Activated naive CD4-positive, alpha-beta T cell treated with anti-CD3 and anti-CD28 coated beads, Interleukin-2, amount 50 U/mL, for 72 hours (primary cell): ENCODE measurements at regions not wholly inside any gene's neighbourhood (a gene's known extent, or its start where the extent isn't known, plus 50 kb on each side); places are given as distances from the start of the nearest gene placed in this dataset.
"Not testable (repeated sequence)": the region's sequence is repeated elsewhere in the genome, so short reads cannot be mapped to it uniquely, and the experiment has no call there.

Experiments
- ATAC-seq, 2 donors: fragments of 150-1000 bp; cut with Tn5 transposase; 2 replicates each; pipeline ENCODE4 v1.10.0; 2021; ENCODE audit warnings: mild to moderate bottlenecking in 2 of 2, moderate library complexity in 2 of 2
- DNase-seq, 2 donors: peaks; one replicate each; pipeline ENCODE4 v3.0.0; 2021 to 2022; ENCODE audit warnings: low spot score in 2 of 2
- H3K27ac Mint-ChIP-seq, 2 donors: one replicate each; pipeline ENCODE4 v1.8.0; 2022; ENCODE audit warnings: mild to moderate bottlenecking in 2 of 2, mixed read lengths in 2 of 2
- H3K36me3 Mint-ChIP-seq, 2 donors: one replicate each; pipeline ENCODE4 v1.8.0; 2022; ENCODE audit warnings: mixed read lengths in 2 of 2
- H3K9me3 Mint-ChIP-seq, 2 donors: one replicate each; pipeline ENCODE4 v1.8.0; 2022; ENCODE audit warnings: mixed read lengths in 2 of 2

DNA sequence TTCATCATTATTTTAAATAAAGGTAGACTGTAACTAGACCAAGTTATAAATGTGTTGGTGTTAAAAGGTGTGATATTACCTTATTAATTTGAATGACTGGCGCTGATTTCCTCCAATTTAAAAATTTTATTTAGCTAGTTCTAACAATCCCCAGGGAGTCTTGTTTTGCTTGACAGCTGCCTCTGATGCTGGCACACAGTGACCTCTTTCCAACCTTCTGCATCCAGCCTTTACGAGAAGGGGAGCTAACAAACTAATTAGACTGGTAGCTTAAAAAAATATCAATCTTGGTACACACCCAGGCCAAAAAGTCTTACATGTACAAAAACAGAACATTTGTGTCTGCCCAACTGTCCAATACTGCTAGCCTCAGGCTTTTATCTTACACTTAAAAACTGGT, 51.8 kb upstream of the ENPEP start:
- ATAC-seq = no peak
- H3K36me3 Mint-ChIP-seq = no peaks in the 10 kb centered on the region
- DNase-seq = no peak
- H3K9me3 Mint-ChIP-seq = peaks cover 9 to 13% of the 10 kb centered on the region in 2 donors
- H3K27ac Mint-ChIP-seq = no peak overlapping the region

DNA sequence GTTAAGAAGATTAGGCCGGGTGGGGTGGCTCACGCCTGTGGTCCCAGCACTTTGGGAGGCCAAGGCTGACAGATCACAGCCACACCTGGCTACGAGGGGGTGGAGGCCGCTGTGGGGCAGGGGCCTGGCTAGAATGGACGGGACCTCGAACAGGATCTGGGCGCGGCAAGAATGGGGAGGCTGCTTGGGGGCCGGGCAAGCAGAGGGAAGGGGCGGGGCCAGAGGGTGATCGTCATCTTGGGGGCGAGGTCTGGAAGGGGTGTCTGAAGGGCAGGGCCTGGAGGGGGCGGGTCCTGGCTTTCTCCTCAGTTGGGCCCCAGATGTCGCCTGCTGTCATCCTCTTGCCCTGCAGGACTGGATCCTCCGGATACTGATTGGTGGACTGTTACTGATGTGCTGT, 57.3 kb upstream of the ENPEP start:
- no peak for ATAC-seq

DNA sequence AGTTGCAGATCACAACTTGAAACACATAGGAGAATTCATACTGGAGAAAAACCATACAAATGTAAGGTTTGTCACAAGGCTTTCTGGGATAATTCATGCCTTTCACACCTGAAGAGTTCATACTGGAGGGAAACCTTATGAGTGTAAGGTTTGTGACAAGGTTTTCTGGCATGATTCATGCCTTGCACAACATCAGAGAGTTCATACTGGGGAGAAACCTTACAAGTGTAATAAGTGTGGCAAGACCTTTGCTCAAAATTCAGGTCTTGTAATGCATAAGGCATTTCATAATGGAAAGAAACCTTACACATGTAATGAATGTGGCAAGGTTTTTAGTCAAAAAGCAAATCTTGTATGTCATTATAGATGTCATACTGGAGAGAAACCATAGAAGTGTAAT, 58.8 kb upstream of the ENPEP start:
- peaks cover 5 to 6% of the 10 kb centered on the region in 2 donors for H3K36me3 Mint-ChIP-seq
- H3K27ac Mint-ChIP-seq = no peak overlapping the region
- ATAC-seq (no peak), DNase-seq (no peak)
- peaks cover 7 to 8% of the 10 kb centered on the region in 2 donors for H3K9me3 Mint-ChIP-seq

More for the DNA sequence above, 57.3 kb upstream of the ENPEP start:
- no peak for DNase-seq
- no peak overlapping the region for H3K27ac Mint-ChIP-seq
- H3K36me3 Mint-ChIP-seq = peaks cover 5 to 6% of the 10 kb centered on the region in 2 donors
- H3K9me3 Mint-ChIP-seq = peaks cover 15 to 16% of the 10 kb centered on the region in 2 donors

GRCh38 chr4:110415478-110415877, 60.5 kb upstream of the ENPEP start:
- H3K27ac Mint-ChIP-seq = no peak overlapping the region
- DNase-seq (no peak), ATAC-seq (no peak)
- H3K36me3 Mint-ChIP-seq = peaks cover 5 to 6% of the 10 kb centered on the region in 2 donors
- H3K9me3 Mint-ChIP-seq = peaks cover 7 to 8% of the 10 kb centered on the region in 2 donors

DNA sequence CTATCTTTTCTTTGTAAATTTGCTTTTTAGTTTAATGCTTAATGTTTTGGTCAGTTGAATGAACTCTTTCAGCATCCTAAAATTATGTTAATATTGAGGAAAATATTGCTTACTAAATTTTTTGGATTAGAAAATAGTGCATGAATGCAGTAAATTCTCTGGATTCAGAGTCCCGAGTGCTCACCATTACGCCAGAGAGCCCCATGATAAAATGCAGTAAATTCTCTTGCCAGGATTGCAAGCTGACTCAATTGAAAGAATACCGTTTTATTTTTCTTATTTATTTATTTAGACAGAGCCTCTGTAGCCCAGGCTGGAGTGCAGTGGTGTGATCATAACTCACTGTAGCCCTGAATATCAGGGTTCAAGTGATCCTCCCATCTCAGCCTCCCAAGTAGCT, 60.9 kb upstream of the ENPEP start:
- no peak overlapping the region for H3K27ac Mint-ChIP-seq

DNA sequence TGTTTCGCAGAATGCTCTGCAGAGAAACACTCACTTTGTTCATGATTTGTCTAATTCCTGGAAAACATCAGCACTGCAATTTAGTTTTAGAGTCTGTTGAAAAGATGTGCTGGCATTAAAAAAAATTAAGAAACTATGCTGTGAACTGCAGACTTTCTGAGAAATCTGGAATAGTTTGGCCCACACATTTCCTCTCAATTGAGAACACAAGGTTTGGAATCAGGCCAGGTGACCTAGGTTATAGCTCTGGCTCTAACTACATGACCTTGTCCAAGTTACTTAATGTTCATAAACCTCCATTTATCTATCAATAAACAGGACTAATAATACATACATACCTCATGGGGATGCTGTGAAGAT, 61.4 kb upstream of the ENPEP start:
- DNase-seq = no peak
- Mint-ChIP-seq H3K27ac (no peak overlapping the region), H3K36me3 (peaks cover 5 to 6% of the 10 kb centered on the region in 2 donors), H3K9me3 (peaks cover 7 to 8% of the 10 kb centered on the region in 2 donors)
- no peak for ATAC-seq

More for the DNA sequence above, 60.9 kb upstream of the ENPEP start:
- Mint-ChIP-seq H3K36me3 (peaks cover 5 to 6% of the 10 kb centered on the region in 2 donors), H3K9me3 (peaks cover 7 to 8% of the 10 kb centered on the region in 2 donors)
- no peak for ATAC-seq
- DNase-seq = no peak

DNA sequence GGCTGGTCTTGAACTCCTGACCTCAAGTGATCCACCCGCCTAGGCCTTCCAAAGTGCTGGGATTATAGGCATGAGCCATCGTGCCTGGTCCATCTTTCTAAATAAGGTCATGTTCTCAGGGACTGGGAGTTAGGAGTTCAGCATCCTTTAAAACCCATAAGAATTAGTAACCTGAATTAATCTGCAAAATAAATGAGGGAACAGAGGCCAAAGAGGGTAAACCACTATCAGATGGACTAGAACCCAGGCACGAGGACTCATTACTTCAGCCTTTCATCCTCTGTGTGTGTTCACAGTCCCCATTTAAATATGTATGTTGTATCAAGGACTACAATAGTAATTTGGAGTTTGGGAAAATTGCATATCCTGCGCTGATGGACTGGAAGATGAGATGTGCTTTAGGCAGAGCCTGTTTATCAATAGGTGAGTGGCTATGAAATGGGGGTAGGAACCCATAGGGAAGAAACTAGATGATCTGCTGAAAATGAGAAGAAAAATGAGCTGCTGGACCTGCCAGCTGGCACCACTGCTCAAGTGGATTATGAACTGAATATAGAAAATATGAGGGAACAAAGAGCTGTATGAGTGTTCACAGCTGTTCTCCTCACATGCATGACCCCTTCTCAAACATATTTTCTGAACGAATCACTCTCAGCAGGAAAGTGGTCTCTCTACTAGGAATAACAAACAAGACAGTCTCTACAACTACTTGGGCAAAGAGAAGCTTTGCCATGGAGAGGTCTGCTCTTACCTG, 62.0 kb upstream of the ENPEP start:
- not testable (repeated sequence) for DNase-seq, H3K9me3 Mint-ChIP-seq, ATAC-seq, H3K27ac Mint-ChIP-seq, H3K36me3 Mint-ChIP-seq

GRCh38 chr4:110412354-110413065, 63.4 kb upstream of the ENPEP start:
- Mint-ChIP-seq H3K9me3 (no peaks in the 10 kb centered on the region), H3K36me3 (no peaks in the 10 kb centered on the region), H3K27ac (no peak overlapping the region)
- no peak for ATAC-seq
- DNase-seq = no peak

GRCh38 chr4:110411574-110412011, 64.4 kb upstream of the ENPEP start:
- no peak overlapping the region for H3K27ac Mint-ChIP-seq
- H3K9me3 Mint-ChIP-seq = no peaks in the 10 kb centered on the region
- H3K36me3 Mint-ChIP-seq = no peaks in the 10 kb centered on the region

DNA sequence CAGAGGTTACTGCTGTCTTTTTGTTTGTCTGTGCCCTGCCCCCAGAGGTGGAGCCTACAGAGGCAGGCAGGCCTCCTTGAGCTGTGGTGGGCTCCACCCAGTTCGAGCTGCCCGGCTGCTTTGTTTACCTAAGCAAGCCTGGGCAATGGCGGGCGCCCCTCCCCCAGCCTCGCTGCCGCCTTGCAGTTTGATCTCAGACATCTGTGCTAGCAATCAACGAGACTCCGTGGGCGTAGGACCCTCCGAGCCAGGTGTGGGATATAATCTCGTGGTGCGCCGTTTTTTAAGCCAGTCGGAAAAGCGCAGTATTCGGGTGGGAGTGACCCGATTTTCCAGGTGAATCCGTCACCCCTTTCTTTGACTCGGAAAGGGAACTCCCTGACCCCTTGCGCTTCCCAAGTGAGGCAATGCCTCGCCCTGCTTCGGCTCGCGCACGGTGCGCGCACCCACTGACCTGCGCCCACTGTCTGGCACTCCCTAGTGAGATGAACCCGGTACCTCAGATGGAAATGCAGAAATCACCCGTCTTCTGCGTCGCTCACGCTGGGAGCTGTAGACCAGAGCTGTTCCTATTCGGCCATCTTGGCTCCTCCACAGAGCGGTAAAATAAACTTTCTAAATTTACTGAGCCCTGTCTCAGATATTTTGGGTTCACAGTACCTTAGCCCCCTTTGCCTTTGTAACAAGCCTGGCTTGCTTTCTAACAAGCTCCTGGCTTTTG, 64.9 kb upstream of the ENPEP start:
- H3K27ac Mint-ChIP-seq, DNase-seq, H3K9me3 Mint-ChIP-seq, ATAC-seq, H3K36me3 Mint-ChIP-seq: not testable (repeated sequence)

More at GRCh38 chr4:110411574-110412011, 64.4 kb upstream of the ENPEP start:
- DNase-seq (no peak), ATAC-seq (no peak)

DNA sequence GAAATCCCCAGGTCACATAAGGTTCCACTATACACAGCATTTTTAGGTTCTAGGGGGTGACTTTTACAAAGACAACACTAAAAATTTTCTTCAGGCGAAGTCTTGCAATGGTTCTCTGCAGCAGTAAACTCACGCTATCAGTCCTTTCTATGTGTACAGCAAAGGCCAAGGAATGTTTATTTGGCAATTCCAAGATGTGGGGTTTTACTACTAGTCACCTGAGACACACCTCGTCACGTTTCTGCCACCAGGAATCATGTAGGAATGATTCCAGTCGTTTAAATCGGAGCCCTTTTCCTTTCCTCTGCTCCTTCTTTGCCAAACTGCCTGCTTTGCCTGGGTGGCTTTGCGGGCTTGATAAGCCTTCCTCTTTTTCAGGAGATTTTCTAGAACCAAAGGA, 75.9 kb upstream of the ENPEP start:
- DNase-seq (no peak), ATAC-seq (no peak)
- Mint-ChIP-seq H3K9me3 (no peaks in the 10 kb centered on the region), H3K36me3 (no peaks in the 10 kb centered on the region), H3K27ac (no peak overlapping the region)

GRCh38 chr4:110399046-110399445, 76.9 kb upstream of the ENPEP start:
- H3K27ac Mint-ChIP-seq, H3K36me3 Mint-ChIP-seq, DNase-seq, ATAC-seq, H3K9me3 Mint-ChIP-seq: not testable (repeated sequence)

GRCh38 chr4:110396963-110397362, 79.0 kb upstream of the ENPEP start:
- Mint-ChIP-seq H3K9me3 (no peaks in the 10 kb centered on the region), H3K27ac (no peak overlapping the region), H3K36me3 (no peaks in the 10 kb centered on the region)
- DNase-seq = no peak
- no peak for ATAC-seq

DNA sequence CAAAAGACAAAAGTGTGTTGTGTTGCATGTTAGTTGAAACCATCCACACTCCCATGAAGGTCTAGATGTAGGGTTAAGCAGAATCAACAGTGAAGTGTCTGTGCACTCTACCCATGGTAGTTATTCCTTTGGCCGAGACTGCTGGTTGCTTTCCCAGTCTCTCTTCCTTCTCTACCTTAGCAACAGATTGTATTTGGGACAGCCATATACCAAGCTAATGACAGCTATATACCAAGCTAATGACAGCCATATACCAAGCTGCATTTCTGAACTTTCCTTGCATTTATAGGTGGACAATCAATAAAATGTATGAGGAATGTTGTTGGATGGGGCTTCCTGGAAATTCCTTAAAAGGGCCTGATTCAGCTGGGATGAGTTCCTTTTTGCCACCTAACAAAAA, 80.5 kb upstream of the ENPEP start:
- Mint-ChIP-seq H3K27ac (no peak overlapping the region), H3K36me3 (no peaks in the 10 kb centered on the region), H3K9me3 (no peaks in the 10 kb centered on the region)
- ATAC-seq (no peak), DNase-seq (no peak)

GRCh38 chr4:110394871-110395270, 81.1 kb upstream of the ENPEP start:
- H3K27ac Mint-ChIP-seq = no peak overlapping the region
- H3K36me3 Mint-ChIP-seq = no peaks in the 10 kb centered on the region
- no peaks in the 10 kb centered on the region for H3K9me3 Mint-ChIP-seq
- ATAC-seq = no peak
- no peak for DNase-seq

DNA sequence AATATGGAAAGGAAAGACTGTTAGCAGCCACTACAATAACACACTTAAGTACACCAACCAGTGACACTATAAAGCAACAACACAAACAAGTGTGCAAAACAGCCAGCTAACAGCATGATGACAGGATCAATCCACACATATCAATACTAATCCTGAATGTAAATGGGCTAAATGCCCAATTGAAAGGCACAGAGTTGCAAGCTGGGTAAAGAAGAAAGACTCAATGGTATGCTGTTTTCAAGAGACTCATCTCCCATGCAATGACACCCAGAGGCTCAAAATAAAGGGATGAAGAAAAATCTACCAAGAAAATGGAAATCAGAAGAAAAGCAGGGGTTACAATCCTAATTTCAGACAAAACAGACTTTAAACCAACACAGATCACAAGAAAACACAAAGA, 94.2 kb upstream of the ENPEP start:
- no peak overlapping the region for H3K27ac Mint-ChIP-seq
- no peak for ATAC-seq
- H3K9me3 Mint-ChIP-seq = peaks cover 23% of the 10 kb centered on the region in 2 donors
- H3K36me3 Mint-ChIP-seq = peaks cover 12 to 17% of the 10 kb centered on the region in 2 donors
- no peak for DNase-seq

DNA sequence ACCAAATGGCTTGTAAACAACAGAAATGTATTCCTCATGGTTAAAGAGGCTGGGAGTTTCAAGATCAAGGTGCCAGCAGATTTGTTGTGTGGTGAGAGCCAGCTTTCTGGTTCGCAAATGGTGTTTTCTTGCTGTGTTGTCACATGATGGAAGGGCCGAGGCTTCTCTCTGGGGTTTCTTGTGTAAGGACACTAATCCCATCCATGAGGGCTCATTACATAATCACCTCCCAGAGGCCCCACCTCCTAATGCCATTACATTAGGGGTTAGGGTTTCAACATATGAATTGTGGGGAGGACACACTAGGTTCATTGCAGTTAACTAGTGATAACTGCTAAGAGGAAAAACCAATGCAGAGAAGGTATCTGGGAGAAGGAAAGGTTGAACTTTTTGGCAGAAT, 103.5 kb upstream of the ENPEP start:
- Mint-ChIP-seq H3K36me3 (no peaks in the 10 kb centered on the region), H3K27ac (no peak overlapping the region), H3K9me3 (no peaks in the 10 kb centered on the region)
- no peak for DNase-seq
- ATAC-seq = no peak
